NCI-H146 treated with DMSO at 0.1 percent for 48 hours (cell line): ENCODE measurements at regions not wholly inside any gene's neighbourhood (a gene's known extent, or its start where the extent isn't known, plus 50 kb on each side); places are given as distances from the start of the nearest gene placed in this dataset.
"Not testable (repeated sequence)": the region's sequence is repeated elsewhere in the genome, so short reads cannot be mapped to it uniquely, and the experiment has no call there.

Experiments
- DNase-seq: peaks from one replicate; lab custom pipeline; 2025; ENCODE audit not compliant: unreplicated experiment; lab: John Stamatoyannopoulos, UW

- not testable (repeated sequence) for DNase-seq
These were observed 108.7 kb downstream of the NPIPB11 start for GRCh38 chr16:29297809-29298177.

GRCh38 chr16:29297144-29297808 lies 109.2 kb downstream of the NPIPB11 start:
- not testable (repeated sequence) for DNase-seq

- DNase-seq = not testable (repeated sequence)
These were observed 110.3 kb downstream of the NPIPB11 start for GRCh38 chr16:29296176-29296575.

GRCh38 chr16:29294951-29295795 lies 111.3 kb downstream of the NPIPB11 start:
- not testable (repeated sequence) for DNase-seq

- not testable (repeated sequence) for DNase-seq
These were observed 112.0 kb downstream of the NPIPB11 start for GRCh38 chr16:29294400-29294933.

GRCh38 chr16:29293545-29293944 lies 113.0 kb downstream of the NPIPB11 start:
- DNase-seq = not testable (repeated sequence)

- DNase-seq = not testable (repeated sequence)
These were observed 113.5 kb downstream of the NPIPB11 start for GRCh38 chr16:29292952-29293471.

- DNase-seq = not testable (repeated sequence)
These were observed 114.9 kb downstream of the NPIPB11 start for GRCh38 chr16:29291329-29292271.

- DNase-seq = no peak
These were observed 115.8 kb downstream of the NPIPB11 start for GRCh38 chr16:29290631-29291247.

GRCh38 chr16:29289516-29290239 lies 116.8 kb downstream of the NPIPB11 start:
- not testable (repeated sequence) for DNase-seq

GRCh38 chr16:29288711-29289474 lies 117.6 kb downstream of the NPIPB11 start:
- DNase-seq = not testable (repeated sequence)

GRCh38 chr16:29287871-29288535 lies 118.5 kb downstream of the NPIPB11 start:
- DNase-seq = not testable (repeated sequence)

- not testable (repeated sequence) for DNase-seq
These were observed 119.3 kb downstream of the NPIPB11 start for GRCh38 chr16:29287246-29287645.

- not testable (repeated sequence) for DNase-seq
These were observed 119.7 kb downstream of the NPIPB11 start for GRCh38 chr16:29286796-29287195.

- not testable (repeated sequence) for DNase-seq
These were observed 120.3 kb downstream of the NPIPB11 start for GRCh38 chr16:29286161-29286560.

GRCh38 chr16:29285151-29285885 lies 121.2 kb downstream of the NPIPB11 start:
- DNase-seq = not testable (repeated sequence)

- DNase-seq = not testable (repeated sequence)
These were observed 121.8 kb downstream of the NPIPB11 start for GRCh38 chr16:29284723-29285122.
